GM18520 (cell line): ENCODE measurements at regions not wholly inside any gene's neighbourhood (a gene's known extent, or its start where the extent isn't known, plus 50 kb on each side); places are given as distances from the start of the nearest gene placed in this dataset.

Source experiments
- ATAC-seq: cut with Tn5 transposase; IDR thresholded peaks from one replicate; pipeline ENCODE4 v1.9.1; 2021; ENCODE audit not compliant: unreplicated experiment

DNA sequence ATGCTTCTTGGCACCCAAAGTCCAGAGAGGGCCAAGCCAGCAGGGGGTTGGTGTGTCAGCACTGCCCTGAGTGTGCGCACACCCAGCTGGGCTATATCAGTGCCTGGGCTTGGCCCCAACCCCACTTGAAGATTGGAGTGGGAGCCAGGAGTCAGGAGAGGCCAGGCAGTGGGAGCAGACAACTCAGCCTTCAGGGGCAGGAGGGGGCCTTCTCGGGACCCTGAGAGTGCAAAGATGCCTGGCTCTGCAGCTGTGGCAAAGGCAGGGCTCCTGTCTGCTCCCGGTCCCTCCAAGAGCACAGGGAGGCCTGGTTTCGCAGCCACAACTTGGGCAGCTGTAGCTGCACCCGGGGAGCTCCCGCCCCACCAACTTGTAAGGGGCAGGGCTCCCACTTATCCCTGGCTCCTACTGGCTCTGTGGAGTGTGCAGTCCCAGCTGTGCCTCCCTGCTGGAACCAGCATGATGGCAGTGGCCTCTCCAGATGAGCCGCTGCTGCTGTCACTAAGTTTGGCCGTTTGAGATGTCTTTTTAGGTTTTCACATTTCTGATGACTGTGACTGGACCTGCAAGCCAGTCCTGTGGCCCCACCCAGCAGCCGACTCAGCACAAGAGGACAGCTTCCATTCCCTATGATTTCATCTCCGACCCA lies 148.8 kb upstream of the HS6ST1 start:
- no peak for ATAC-seq

GRCh38 chr2:128468186-128468920 lies 149.7 kb upstream of the HS6ST1 start:
- ATAC-seq, result no peak

DNA sequence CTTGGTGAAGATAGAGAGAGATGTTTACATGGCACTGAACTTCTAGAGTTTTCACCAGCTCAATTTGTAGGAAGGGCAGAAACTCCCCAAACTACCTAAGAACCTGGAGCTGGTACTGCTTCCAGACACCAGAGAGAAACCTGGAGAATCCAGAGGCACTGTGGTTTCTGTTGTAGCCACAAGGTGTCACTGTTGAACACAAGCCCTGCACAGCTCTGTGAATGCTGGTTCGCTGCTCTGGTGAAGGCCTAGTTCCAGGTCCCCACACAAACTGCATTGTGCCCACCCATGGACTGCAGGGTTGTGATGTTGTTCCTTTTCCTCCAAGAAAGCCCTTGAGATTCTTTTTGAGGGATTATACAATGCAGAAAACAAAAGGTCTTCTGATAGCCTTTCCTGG lies 150.5 kb upstream of the HS6ST1 start:
- ATAC-seq, result no peak

GRCh38 chr2:128469875-128470274 lies 151.2 kb upstream of the HS6ST1 start:
- no peak for ATAC-seq

DNA sequence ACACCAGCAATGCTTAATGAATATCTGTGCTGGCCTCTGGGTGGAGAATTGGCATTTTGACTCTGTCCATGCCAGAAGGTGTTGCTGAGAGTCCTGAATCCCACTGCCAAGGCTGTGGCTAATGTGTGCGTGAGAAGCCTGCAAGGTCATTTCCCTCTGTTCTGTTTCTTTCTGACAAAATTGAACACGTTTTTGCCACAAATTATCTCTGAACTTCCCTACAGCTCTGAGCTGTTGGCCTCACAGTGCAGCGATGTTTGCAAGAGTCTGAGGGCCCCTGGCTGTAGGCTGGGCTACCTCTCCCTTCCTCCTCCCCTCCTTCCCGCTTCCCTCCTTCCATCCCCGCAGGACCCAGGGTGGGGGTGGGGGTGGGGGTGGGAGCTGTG lies 154.1 kb upstream of the HS6ST1 start:
- ATAC-seq, result no peak

GRCh38 chr2:128473175-128474035 lies 154.7 kb upstream of the HS6ST1 start:
- ATAC-seq, result no peak

DNA sequence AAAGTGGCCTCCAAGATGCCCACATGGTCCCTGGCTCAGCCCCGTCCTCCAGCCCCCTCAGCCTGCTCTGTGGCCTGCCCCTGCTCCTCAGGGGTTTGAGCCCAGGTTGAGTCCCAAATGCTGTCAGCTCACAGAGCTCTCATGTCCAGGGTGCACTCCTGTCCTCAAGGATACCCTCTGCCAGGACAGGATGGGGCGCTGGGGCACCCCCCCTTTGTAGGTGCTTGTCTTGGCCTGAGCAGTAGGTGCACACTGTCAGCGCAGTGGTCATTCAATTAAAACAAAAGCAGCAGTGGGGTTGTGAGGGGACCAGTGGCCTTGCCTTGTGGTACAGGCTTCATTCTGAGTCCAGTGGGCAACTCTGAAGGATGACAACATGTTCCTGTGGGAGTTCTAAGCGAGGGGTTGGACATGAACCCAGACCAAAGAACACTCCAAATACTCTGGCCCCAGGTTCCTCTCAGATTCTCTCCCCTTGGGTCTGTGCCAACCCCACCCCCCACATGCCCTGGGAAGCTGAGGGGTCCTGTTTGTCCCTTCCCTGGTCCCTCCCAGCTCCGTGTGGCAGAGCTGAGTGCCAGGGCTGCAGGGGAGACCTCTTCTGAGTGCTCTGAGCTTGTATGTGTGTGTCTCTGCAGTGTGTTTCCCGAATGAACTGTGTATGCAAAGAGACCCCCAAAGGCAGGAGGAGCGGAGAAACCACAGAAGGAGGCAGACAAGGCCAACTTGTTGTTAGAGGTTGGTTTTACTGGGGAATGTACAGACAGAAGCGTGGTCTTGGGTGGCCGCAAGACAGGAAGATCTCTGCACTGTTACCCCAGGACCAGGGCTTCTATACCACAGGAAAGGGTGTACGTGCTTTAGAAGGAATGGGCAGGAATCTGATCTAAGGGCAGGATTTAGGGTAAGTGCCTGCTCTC lies 155.6 kb upstream of the HS6ST1 start:
- ATAC-seq, result no peak

DNA sequence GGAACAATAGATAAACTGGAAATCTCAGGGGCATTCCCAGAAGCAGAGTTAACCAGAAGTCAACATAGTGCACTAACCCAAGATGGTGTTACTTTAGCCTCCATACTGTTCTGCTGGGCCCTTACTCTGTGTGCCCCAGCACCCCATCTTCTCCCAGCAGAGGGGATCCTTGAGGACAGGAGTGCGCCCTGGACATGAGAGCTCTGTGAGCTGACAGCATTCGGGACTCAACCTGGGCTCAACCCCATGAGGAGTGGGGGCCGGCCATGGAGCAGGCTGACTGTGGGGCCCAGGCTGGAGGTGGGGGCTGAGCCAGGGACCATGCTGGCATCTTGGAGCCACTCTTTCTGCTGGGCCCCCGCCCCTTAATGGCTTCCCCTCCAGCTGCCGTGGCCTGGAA lies 156.3 kb upstream of the HS6ST1 start:
- ATAC-seq, result no peak

DNA sequence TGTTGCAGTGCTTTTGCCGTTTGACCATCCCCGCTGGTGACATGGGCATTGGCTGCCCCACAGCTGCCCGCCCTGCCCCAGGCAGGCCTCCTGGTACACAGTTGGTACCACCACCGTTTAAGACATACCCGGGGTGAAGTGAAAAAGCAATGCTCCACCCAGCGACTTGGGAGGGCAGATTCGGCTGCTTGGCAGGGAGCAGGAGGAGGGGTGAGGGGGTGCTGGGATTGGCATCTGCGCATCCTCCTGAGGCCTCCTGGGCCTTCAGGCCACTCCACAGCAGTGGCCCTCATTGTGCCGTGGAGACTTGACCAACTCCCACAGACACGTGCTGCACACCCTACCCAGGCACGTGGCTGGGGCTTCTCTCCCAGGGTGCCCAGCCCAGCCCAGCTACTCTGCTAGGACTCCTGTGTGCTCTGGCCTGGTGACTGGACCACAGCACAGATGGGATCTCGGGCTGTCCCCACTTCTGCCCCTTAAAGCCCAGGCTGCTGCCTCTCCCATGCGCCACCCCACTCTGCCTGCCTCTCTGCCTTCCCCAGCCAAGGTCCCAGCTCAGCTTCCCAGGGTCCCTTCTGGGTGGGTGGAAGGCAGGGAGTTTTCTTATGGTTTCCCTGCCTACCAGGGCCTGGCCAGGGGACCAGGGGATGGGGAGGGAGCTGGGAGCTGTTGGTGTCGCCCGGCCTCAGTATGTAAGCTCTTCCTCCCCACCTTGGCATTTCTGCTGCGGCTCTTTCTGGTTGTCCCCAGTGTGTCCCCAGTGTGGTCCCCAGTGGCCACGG lies 157.0 kb upstream of the HS6ST1 start:
- no peak for ATAC-seq

DNA sequence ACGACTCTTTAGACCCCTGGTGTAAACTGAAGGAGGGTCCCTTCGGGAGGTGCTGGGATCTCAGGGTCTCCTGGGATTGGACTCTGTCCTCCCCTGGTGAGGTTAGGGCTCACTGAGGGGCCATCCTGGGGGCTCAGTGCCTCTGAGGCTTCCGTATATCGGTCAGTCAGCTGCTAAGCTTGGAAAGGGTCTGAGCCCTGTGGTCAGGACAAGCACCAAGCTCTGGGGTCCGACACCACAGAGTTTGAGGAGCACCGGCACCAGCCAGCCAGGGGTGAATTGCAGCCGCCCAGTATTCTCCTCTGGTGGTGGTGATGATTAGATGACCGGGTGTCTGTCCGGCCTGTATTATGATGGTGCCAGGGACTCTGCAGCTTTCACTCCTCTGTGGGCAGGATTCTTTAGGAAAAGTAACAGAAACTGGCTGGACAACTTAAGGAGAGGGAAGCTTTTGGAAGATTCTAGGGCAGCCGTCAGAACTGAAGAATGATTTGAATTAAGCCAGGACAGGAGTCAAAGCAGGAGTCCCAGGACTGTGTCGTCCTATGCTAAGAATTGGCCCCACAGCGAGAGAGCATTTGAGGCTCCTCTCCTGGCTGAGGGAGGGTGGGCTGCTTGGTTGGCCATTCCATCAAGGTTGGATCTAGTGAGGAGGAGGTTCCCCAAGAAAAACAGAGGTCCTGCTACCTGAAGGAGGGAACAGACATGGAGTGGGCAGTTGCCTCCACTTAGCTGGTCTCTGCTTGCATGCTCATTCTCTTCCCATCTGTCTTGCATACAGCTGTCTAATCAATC lies 158.6 kb upstream of the HS6ST1 start:
- ATAC-seq, result no peak

DNA sequence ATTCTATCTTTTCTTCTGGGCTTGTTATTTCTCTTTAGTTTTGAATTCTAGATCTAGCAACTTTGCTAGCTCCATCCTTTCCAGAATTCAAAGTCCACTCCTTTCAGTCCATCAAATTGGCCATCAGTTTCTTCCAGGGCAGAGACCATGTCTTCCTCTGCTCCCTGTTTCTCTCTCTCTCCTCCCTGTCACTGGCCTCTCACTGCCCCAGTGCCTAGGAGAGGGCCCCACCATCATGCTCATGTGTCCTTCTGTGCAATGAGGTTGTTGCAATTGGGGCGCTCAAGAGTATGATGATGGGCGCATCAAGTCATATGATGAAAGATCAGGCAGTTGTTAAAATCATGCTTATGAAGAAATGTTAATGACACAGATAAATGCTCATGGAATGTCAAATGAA lies 159.2 kb upstream of the HS6ST1 start:
- no peak for ATAC-seq

DNA sequence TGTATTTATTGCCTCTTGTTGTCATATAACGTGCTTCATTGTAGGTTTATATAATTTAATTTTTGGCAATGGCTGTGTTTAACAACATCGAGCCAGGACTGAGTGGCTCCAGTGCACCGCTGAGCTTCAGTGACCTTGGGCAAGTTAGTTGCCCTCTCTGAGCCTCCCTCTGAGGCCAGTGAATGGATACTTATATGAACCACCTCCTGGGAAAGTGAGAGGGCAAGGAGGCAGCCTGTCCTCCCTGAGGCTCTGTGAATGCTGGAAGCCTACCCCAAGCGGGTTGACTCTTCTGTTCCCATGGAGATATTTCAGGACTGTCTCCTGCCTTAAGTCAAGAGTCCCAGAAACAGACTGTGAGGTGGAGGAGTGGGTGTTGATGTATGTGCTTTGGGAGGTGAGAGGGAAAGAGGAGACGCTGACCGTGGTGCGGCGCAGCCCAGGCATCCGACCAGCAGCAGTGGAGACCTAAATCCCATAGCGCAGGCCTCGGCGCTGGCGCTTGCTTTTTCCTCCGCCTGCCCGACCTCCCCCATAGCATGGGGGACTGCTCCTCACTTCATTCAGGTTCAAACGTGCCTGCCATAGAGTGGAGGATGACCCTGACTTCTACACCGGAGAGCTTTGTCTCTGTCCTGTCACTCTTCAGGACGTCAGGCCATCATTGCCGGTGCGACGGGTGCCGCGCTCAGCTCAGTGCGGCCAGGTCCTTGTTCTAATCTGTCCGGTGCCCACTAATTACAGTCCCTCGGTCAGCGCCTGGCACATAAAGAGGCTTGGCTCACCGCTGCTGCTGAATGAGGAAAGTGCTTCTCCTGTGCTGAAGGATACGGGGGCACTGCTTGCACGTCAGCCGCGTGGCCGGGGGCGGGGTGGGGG lies 167.3 kb upstream of the HS6ST1 start:
- no peak for ATAC-seq

DNA sequence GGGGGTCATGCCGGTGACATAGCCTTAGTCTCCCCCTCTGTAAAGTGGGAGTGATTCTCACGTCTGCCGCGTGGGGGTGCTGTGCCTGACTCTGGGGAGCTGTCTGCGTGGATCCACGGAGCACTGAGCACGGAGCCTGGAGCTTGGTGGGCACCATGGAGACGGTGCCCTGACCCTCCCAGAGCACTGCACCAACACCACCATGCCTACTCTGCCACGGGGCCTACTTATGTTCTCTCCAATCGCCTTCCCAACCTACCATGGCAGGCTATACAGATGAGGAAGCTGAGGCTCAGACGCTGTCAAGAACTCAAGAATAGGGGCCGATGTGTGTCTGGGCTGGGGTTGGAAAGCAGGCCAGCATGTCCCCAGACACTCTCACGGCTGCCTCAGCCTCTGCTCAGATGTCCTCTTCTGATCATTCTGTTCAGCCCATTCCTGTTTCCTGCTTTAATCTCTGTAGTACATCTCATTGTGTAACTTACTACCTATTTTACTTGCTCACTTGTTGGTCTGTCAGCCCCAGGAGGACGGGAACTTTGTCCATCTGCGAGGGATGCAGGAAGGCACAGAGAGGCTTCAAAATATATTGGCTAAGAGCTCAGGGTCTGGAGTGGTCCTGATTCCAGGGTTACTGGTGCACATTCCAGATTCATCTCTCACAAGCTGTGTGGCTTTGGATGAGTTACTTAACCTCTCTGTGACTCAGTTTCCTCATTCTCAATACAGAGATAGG lies 168.1 kb upstream of the HS6ST1 start:
- no peak for ATAC-seq

DNA sequence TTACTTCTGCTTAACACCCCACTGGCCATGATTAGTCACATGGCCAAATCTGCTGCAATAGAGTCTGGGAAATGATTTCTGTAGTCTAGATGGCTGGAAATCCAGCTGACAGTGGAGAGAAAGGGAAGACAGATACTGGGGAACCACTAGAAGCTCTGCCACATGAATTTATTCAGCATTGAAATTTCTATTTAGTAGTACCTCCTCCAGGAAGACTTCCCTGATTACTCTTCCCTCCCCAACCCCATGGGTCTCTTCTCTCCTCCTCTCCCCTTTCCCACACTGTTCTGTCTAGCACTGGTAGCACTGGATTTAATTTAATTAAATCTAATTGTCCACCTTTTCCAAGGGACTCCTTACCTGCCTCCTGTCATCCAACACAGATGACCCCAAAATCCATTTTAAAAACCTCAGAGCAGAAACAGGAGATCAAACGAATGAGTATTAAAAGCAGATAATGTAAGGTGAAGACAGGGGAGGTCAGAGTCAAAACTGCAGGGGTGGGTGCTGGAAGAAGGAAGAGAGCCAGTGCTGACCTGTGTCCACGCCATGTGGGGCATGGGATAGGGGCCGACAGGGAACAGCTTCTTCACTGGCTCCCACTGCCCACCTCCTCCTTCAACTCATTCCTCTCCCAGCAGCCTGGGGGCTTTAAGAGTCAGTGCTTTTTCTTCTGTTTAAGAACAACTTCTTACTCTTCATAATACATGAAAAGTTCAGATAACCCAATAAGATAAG lies 169.2 kb upstream of the HS6ST1 start:
- no peak for ATAC-seq

- no peak for ATAC-seq
Observed at GRCh38 chr2:128488434-128488833, 169.8 kb upstream of the HS6ST1 start.

GRCh38 chr2:128489526-128490273 lies 171.0 kb upstream of the HS6ST1 start:
- ATAC-seq, result no peak
